SK-N-SH treated with all-trans-retinoic acid at 6 μM for 48 hours (cell line): ENCODE measurements at regions not wholly inside any gene's neighbourhood (a gene's known extent, or its start where the extent isn't known, plus 50 kb on each side); places are given as distances from the start of the nearest gene placed in this dataset.

Experiments used
- ATAC-seq: fragments of 200-7000 bp; cut with Tn5 transposase; 3 replicates; pipeline ENCODE4 v1.9.1; 2020; ENCODE audit warnings: mild to moderate bottlenecking, moderate library complexity
- BACH2 ChIP-seq: fragments of 250-450 bp; sonication (Bioruptor Pico); IDR thresholded peaks from 2 replicates; pipeline ENCODE4 v1.9.0; 2021; ENCODE audit warnings: mild to moderate bottlenecking, borderline replicate concordance
- CSDC2 ChIP-seq: fragments of 250-450 bp; sonication (Bioruptor Pico); IDR thresholded peaks from 2 replicates; pipeline ENCODE4 v1.5.0; 2020; ENCODE audit warnings: mild to moderate bottlenecking, moderate library complexity
- ISL1 ChIP-seq: fragments of 250-450 bp; sonication (Bioruptor Pico); IDR thresholded peaks from 2 replicates; pipeline ENCODE4 v2.1.2; 2022; ENCODE audit warnings: mild to moderate bottlenecking, moderate library complexity
- OSR1 ChIP-seq: fragments of 250-450 bp; sonication (Bioruptor Pico); IDR thresholded peaks from 2 replicates; pipeline ENCODE4 v1.8.0; 2022; ENCODE audit warnings: moderate library complexity, mild to moderate bottlenecking, inconsistent platforms
- PPARA ChIP-seq: fragments of 250-450 bp; sonication (Bioruptor Pico); IDR thresholded peaks from 2 replicates; pipeline ENCODE4 v1.5.0; 2020; ENCODE audit warnings: mild to moderate bottlenecking, borderline replicate concordance
- RARB ChIP-seq: fragments of 250-450 bp; sonication (Bioruptor Pico); IDR thresholded peaks from 2 replicates; pipeline ENCODE4 v1.8.0; 2021; ENCODE audit warnings: mild to moderate bottlenecking, moderate library complexity
- SNAI2 ChIP-seq: fragments of 250-450 bp; sonication (Bioruptor Pico); IDR thresholded peaks from 2 replicates; pipeline ENCODE4 v1.5.0; 2020; ENCODE audit warnings: mild to moderate bottlenecking, moderate library complexity
- TCF4 ChIP-seq: fragments of 250-450 bp; sonication (Bioruptor Pico); IDR thresholded peaks from 2 replicates; pipeline ENCODE4 v1.8.0; 2021; ENCODE audit warnings: mild to moderate bottlenecking, moderate library complexity, borderline replicate concordance
- ZC3H10 ChIP-seq: fragments of 250-450 bp; sonication (Bioruptor Pico); IDR thresholded peaks from 2 replicates; pipeline ENCODE4 v1.5.1; 2021; ENCODE audit warnings: mild to moderate bottlenecking, moderate library complexity
- ZFP3 ChIP-seq: fragments of 250-450 bp; sonication (Bioruptor Pico); IDR thresholded peaks from 2 replicates; pipeline ENCODE4 v1.5.0; 2020; ENCODE audit warnings: mild to moderate bottlenecking, moderate library complexity
- ZFP30 ChIP-seq: fragments of 450-650 bp; formaldehyde crosslinking; IDR thresholded peaks from 2 replicates; pipeline ENCODE4 v1.5.0; 2022; ENCODE audit warnings: mild to moderate bottlenecking, moderate library complexity
- ZNF8 ChIP-seq: fragments of 450-650 bp; formaldehyde crosslinking; IDR thresholded peaks from 2 replicates; pipeline ENCODE4 v1.5.0; 2020; ENCODE audit warnings: mild to moderate bottlenecking, moderate library complexity
- TF ChIP-seq, protein P1 (sequence below): fragments of 250-450 bp; sonication (Bioruptor Pico); IDR thresholded peaks from 2 replicates; pipeline ENCODE4 v1.8.0; 2020; ENCODE audit warnings: mild to moderate bottlenecking, moderate library complexity, borderline replicate concordance
- TF ChIP-seq, protein P2 (sequence below): fragments of 250-450 bp; sonication (Bioruptor Pico); IDR thresholded peaks from 2 replicates; pipeline ENCODE4 v1.5.0; 2020; ENCODE audit warnings: mild to moderate bottlenecking, moderate library complexity
- TF ChIP-seq, protein P3 (sequence below): fragments of 250-450 bp; sonication (Bioruptor Pico); IDR thresholded peaks from 2 replicates; pipeline ENCODE4 v1.5.1; 2021; ENCODE audit warnings: mild to moderate bottlenecking, moderate library complexity

DNA sequence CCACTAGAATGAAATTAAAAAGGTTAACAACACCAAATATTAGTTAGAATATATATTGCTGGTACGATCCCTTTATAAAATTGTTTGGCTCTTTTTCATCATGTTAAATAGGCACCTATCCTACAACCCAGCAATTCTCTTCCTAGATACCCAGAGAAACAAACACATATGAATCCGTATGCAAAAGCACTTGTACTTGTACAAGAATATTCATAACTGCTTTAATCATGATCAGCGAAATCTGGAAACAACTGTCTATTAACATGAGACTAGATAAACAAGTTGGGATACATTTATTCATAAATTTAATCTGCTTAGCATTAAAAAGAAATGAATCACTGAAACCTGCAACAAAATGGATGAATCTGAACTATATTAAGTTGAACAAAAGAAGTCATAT, 113.7 kb upstream of the MAP1B start (continued):
- TF ChIP-seq, protein P1, sequence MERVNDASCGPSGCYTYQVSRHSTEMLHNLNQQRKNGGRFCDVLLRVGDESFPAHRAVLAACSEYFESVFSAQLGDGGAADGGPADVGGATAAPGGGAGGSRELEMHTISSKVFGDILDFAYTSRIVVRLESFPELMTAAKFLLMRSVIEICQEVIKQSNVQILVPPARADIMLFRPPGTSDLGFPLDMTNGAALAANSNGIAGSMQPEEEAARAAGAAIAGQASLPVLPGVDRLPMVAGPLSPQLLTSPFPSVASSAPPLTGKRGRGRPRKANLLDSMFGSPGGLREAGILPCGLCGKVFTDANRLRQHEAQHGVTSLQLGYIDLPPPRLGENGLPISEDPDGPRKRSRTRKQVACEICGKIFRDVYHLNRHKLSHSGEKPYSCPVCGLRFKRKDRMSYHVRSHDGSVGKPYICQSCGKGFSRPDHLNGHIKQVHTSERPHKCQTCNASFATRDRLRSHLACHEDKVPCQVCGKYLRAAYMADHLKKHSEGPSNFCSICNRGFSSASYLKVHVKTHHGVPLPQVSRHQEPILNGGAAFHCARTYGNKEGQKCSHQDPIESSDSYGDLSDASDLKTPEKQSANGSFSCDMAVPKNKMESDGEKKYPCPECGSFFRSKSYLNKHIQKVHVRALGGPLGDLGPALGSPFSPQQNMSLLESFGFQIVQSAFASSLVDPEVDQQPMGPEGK (CRISPR knock-in tag): no peak
- TF ChIP-seq ISL1 (CRISPR knock-in tag): no peak
- TF ChIP-seq ZFP3: no peak
- TF ChIP-seq BACH2: no peak
- TF ChIP-seq ZC3H10 (CRISPR knock-in tag): no peak
- TF ChIP-seq OSR1: no peak
- TF ChIP-seq, protein P2, sequence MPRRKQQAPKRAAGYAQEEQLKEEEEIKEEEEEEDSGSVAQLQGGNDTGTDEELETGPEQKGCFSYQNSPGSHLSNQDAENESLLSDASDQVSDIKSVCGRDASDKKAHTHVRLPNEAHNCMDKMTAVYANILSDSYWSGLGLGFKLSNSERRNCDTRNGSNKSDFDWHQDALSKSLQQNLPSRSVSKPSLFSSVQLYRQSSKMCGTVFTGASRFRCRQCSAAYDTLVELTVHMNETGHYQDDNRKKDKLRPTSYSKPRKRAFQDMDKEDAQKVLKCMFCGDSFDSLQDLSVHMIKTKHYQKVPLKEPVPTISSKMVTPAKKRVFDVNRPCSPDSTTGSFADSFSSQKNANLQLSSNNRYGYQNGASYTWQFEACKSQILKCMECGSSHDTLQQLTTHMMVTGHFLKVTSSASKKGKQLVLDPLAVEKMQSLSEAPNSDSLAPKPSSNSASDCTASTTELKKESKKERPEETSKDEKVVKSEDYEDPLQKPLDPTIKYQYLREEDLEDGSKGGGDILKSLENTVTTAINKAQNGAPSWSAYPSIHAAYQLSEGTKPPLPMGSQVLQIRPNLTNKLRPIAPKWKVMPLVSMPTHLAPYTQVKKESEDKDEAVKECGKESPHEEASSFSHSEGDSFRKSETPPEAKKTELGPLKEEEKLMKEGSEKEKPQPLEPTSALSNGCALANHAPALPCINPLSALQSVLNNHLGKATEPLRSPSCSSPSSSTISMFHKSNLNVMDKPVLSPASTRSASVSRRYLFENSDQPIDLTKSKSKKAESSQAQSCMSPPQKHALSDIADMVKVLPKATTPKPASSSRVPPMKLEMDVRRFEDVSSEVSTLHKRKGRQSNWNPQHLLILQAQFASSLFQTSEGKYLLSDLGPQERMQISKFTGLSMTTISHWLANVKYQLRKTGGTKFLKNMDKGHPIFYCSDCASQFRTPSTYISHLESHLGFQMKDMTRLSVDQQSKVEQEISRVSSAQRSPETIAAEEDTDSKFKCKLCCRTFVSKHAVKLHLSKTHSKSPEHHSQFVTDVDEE (CRISPR knock-in tag): no peak

DNA sequence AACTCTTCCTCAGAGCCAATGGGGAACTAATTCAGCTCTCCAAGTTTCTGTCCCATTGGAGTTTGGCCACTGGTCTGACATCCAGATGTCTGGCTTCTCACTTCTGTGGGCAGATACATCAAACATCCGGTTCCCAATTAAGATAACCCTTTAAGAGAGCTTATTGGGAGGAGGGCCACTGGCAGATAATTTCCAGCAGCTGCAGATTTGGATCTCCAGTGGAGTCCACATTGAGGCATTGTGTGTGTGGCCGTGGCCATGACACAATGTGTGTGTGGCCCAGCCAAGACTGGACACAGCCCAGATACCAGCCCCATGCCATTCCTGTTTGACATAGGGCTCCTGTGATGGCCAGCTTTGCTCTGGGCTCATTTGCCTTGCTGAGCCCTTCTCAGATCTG, 110.5 kb upstream of the MAP1B start:
- no peak for ATAC-seq
- TF ChIP-seq SNAI2 (CRISPR knock-in tag) (no peak), ZC3H10 (CRISPR knock-in tag) (no peak), ZFP30 (no peak), RARB (CRISPR knock-in tag) (no peak)
- TF ChIP-seq, protein P2 (CRISPR knock-in tag): peak; percentile 27; the same call in 1 of the 2 replicates

DNA sequence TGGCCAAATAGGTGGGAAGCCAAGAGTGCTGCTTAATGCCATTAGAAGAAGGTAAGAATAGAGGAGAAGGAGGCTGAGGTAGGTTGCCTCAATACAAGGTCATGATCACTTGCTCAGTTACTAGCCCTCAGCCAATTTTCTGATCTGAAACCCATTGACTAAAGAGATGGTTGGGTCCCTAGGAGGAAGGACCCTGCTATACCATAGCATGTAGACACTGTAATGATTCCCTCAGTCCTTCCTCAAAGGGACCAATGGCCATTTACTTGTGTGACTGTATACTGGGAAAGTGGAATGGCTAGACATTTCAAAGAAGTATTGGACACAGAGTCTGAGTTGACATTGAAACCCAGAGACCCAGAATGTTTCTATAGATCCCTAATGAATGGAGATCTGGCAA, 108.5 kb upstream of the MAP1B start:
- no peak for ATAC-seq
- TF ChIP-seq, protein P1 (CRISPR knock-in tag): no peak
- TF ChIP-seq RARB (CRISPR knock-in tag): no peak
- no peak for TF ChIP-seq CSDC2
- TF ChIP-seq, protein P3, sequence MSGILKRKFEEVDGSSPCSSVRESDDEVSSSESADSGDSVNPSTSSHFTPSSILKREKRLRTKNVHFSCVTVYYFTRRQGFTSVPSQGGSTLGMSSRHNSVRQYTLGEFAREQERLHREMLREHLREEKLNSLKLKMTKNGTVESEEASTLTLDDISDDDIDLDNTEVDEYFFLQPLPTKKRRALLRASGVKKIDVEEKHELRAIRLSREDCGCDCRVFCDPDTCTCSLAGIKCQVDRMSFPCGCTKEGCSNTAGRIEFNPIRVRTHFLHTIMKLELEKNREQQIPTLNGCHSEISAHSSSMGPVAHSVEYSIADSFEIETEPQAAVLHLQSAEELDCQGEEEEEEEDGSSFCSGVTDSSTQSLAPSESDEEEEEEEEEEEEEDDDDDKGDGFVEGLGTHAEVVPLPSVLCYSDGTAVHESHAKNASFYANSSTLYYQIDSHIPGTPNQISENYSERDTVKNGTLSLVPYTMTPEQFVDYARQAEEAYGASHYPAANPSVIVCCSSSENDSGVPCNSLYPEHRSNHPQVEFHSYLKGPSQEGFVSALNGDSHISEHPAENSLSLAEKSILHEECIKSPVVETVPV (CRISPR knock-in tag): no peak
- TF ChIP-seq TCF4 (CRISPR knock-in tag): no peak
- no peak for TF ChIP-seq SNAI2 (CRISPR knock-in tag)
- TF ChIP-seq, protein P2 (CRISPR knock-in tag): no peak
- no peak for TF ChIP-seq ZFP30
- TF ChIP-seq ZNF8 (CRISPR knock-in tag): no peak
- TF ChIP-seq ISL1 (CRISPR knock-in tag): no peak
- TF ChIP-seq PPARA (CRISPR knock-in tag): no peak
- TF ChIP-seq, all 23 proteins: peak for 0
